GM21515 (cell line): ENCODE measurements at regions not wholly inside any gene's neighbourhood (a gene's known extent, or its start where the extent isn't known, plus 50 kb on each side); places are given as distances from the start of the nearest gene placed in this dataset.

Experiments
- ATAC-seq: cut with Tn5 transposase; IDR thresholded peaks from one replicate; pipeline ENCODE4 v1.9.1; 2021; ENCODE audit not compliant: unreplicated experiment

DNA sequence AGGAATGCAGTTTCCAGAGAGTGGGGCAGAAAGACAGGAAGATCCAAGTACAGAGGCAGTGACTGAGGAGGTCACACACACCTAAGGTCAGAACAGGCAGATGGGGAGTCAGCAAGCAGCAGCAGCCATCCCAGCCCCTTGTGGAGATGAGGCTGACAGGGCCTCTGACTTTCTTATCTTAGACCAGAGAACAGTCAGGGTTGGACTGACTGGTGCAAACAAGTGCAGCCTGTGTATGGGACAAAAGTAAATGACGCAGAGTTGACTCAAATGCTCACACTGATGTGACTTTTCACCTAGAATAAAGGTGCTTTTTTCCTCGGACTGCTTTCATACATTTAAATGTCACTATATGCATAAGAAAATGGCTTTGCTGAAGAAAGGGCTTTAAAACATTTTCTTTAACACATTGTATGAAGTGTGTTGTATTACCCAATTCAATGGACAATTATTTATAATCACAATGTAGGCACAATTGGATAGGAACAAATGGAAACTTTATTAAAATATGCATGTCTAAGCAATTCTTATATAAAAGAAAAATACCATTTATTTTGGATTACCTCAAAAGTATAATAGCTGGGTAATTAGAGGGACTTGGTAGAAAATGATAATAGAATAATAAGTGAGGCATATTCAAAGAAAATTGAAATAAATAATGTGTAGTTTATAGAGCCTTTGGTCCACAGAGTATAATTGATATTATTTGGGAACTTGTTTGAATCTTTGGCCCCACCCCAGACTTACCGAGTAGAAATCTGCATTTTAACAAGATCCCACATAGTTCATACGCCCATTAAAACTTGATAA is 1321.5 kb upstream of the CELF4 start:
- ATAC-seq, result no peak

DNA sequence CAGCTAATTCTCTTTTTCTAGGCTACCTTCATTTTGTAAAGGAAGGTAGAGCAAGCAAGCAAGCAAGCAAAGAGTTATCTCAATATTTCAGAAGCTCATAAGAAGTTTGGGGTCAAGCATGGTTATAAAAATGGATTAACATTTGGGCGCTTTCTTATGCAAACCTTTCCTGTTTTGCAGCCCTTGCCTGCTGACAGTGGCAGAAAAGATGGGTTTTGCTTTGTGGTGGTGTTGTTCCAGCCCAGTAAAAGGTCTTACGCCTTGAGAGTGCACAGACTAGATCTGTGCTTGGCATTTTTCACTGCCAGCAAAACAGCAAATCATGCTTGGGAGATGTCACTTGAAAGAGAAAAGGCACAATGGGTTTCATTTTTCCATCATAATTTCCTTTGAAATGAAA is 1320.6 kb upstream of the CELF4 start:
- no peak for ATAC-seq

DNA sequence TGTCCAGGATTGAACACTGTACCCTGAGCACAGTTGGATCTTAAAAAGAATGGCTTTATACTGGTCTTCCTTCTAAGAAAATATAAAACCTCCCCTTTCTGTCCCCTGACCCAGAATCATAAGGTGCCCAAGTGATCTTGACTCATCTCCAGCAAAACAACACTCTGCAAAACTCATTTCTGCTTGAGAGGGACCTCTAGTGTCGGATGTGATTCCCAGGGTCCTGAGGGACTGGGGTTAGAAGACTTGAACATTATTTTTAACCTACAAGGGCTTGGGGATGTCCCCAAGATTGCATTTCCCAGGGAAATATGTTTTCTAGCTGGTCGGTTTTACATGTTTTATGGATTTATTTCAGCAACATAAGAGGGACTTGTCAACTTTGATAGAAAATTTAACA is 1318.5 kb upstream of the CELF4 start:
- ATAC-seq, result no peak

DNA sequence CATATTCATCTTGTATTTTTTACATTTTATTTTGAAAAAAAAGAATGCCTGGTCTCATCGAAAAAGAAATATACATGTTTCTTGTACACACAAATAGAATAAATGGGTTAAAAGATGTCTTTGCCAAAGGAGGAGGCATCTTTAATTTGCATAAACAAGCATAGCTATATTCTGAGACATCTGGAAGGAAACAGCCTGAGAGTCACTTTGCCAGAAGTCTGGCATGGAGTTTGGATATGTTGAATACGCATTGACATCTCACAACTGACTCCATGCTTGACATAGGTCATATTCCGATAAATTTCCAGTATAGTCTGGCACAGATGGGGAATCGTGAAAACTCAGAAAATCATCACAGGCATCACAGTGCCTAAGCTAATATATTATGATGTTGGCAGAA is 1317.5 kb upstream of the CELF4 start:
- no peak for ATAC-seq

DNA sequence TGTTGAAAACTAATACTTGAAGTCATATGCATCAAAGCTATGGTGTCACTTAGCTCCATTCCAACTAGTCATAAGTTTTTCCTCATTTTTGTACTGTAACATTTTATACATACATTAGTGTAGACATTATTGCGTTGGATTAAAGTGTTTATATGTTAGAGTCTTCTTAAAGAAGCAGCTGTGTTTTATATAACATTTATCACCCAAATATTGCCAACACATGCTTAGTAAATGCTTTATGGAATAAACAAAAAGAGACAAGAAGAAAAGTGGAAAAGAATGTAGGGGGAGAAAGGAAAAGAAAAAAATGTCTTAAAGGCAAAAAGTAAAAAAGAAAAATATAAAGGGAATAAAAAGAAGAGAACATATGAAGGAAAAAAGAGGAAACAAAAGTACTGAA is 1314.3 kb upstream of the CELF4 start:
- no peak for ATAC-seq

DNA sequence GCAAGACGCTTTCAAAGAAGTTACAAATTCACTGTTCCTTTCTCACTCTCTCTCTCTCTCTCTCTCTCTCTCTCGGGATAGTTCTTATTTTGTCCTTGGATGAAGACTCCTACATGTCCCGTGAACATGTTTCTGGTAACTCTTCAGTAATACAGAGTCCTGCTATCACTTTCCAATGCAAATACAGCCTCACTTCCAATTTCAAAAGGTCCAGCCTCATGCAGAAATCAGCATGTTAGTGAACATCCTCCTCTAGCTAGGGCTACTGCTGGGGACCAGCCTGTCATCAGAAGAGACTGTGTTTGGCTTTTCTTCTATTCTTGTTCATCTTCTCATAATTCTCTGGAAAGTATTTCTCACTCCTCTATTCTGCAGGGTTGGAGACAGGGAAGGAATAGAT is 1306.7 kb upstream of the CELF4 start:
- no peak for ATAC-seq

DNA sequence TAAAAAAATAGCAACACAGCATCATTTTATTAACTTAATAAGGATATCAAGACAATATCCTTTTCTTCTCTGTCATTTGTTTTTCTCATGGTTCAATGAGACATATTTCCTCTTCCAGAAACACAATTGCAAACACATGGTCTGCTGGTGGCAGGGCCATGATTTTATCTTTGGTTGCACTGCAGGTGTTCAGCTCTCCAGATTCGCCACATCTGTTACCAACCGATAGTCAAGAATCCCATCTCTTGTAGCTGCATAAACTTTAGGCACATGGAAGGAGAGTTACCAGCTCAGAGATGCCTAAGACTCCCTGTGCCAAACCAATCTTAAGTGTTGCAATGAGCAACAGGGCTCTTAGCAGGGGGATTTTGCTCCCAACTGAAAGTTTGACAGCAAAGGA is 1303.2 kb upstream of the CELF4 start:
- ATAC-seq, result no peak

DNA sequence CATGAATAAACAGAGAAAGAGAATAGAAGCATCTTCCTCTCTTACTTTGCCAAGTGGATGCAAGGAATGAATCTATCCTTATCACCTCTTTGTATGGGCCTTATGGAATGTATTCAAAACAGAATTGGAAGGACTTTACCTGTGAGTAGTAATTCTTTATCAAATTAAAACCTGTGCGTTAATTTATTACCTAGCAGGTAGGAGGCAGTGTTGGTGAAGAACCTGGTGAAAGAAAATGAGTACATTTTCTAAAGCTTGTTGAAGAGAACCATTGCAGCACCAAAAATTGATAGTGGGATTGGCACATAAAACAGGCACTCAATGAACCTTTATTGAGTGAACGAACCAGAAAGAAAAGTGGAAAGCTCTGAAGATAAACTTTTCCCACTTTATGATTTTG is 1302.1 kb upstream of the CELF4 start:
- ATAC-seq, result no peak

DNA sequence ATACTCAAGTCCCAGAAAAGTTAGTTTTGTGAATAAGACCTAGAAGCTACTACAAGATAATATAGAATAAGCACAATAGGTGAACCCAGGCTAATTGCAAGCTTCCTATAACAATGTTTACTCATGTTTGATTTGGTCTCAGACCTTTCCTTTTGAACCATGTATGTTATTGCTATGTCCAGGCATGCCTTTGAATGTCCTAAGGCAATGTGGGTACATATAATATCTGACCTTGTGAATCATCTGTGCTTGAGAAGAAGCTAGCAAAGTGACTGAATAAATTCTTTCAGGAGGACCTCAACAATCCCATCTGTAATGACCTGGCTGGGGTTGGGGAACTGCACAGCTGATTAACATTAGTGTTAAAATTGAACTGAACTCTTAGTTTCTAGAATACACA is 1285.9 kb upstream of the CELF4 start:
- ATAC-seq, result no peak

DNA sequence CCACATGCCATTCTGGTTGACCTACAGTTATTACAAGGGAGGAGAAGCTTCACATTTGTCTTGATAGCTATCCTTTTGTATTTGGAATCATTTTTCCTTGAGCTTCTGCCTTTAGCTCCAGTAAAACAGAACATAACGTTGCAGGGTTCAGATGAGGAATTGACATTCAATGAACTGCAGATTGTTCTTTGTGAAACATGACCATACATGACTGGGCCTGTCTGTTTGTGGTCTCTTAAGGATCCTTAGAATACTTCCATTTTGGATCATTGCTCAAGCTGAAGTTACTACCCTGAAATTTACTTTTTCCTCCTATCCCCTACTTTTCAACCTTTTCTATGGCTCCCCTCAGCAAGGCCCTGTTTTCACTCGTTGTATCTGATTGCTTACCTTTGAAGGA is 1281.7 kb upstream of the CELF4 start:
- ATAC-seq, result no peak

DNA sequence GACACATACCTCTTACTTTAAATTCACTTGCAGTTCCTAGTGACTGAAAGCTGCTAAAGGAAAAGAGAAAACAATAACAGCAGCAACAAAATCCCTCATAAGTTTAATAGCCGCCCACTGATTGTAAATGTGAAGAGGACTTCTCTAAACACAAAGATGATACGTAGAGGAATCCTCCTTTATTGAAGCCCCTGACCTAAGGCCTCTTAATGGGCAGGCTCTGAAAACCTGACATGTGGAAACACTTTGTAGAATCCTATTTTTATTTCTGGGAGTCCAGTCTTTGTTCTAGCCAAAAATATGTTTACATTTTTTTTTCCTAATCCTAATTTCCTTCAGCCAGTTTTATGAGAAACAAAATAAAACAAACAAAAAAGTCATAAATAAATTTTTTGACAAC is 1277.7 kb upstream of the CELF4 start:
- no peak for ATAC-seq

DNA sequence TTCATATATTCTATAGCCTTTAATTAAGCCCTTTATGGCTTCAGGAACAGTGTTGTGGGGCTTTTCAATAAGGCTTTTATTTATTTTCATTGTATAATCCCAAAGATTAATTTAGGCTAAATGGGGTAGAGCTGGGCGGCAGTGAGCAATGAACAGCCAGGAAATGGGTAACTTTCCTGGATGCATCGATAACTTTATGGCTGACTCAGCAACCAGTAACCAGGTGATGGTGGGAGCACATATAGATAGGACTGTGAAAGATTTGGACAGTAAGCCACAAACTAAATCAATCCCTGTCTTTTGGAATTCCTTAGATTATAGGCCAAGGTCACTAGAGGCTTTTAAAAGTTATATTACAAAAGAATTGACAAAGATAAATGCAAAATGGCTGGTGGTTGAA is 1260.6 kb upstream of the CELF4 start:
- ATAC-seq, result no peak

DNA sequence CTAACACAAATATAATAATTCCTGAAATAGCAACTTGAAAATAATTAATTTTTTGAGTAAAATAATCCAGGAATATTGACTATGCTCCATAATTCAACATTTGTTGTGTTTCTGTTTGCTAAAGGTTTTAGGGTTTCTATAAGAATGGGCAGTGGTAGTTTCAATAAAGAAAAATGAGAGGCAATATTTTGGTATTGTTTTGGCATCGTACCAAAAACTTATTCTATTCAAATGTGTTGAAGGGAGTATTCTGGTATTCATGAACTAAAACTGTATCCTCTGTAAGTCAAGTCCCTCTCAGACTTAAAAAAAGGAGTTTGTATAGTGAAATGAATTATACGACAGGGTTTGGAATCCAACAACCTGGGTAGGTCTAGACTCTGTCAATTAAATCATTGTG is 1245.6 kb upstream of the CELF4 start:
- ATAC-seq, result no peak

DNA sequence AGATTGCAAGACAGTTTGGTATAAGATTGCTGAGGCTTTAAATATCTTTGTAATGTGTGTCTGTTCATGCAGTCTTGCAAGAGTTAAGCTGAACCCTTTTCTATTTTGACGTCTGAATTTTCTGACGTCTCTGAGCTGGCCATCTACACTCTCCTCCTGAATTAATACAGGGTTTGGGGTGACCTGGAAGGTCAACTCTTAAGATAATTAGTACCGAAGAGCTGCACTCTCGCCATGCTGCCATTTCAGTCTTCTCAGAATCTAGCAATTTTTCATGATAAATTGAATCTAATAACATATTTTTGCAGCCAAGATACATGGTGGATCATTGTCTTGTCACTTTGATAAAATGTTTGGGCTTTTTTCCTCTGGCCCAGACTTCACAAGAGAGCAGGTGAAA is 1245.2 kb upstream of the CELF4 start:
- ATAC-seq, result no peak

DNA sequence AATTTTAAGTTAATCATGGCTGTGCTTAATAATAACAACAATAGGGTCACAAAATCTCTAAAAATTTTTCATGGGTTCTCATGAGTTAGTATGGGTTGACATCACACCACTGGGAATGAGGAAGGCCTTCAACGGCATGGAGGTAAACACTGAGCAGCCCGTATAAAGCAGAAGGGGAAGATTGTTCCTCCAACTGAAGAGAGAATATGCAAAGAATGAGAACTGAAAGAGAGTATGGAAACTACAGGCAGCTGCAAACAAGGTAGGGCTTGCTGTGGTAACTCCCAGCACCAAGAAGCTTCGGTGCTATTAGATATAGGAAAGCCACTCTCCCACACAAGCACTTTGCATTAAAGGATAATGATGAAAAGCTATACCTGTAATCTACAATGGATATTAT is 1242.3 kb upstream of the CELF4 start:
- ATAC-seq, result no peak

DNA sequence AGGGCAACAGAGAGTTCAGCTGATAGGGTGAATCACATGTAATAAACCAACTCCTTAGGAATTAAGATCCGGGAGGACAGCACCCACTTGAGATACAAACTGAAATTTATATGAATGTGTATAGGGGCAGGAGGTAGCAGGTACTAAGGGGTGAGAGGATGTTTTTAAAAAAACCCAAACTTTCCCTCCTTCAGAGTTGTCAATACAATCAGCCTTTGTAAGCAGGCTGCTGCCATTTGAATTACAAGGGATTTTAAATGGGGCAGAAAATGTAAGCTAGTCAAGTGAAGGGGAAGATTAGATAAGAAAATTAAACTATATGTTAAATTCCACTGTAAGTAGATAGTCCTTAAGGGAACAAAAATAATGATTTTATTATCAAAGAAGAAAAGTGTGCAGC is 1239.7 kb upstream of the CELF4 start:
- ATAC-seq, result no peak

DNA sequence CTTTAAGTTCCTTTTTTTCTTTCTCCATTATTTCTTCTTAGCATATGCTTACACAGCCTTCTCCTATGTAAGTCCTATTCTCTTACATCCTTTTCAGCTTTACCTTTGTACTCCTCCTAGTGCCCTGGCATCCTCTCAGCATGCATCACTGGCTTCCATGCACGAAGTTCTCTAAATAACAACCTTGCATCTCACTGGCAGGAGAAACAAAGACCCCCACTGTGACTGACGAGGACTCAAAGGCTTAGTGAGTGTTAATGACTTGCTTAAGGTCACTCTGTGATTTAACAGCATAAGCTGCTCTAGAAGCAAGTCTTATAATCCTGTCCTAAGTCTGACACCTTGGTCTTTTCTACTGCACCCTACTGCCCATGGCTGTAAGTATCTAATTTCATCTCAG is 1236.0 kb upstream of the CELF4 start:
- ATAC-seq, result no peak

DNA sequence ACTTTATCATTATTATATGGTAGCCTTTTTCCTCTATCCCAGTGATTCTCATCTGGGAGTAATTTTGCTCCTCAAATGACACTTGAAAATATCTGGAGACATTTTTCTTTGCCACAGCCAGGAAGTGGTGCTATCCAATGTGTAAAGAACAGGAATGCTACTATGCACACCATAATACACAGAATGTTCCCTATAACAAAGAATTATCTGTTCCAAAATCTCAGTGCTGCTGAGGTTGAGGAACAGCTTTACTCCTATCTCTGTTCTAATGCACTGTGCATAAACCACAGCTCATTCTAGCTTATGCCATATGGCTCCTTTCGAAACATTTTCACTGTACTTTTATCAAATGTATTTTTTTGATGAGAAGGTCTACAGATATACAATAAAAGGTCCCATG is 1231.2 kb upstream of the CELF4 start:
- ATAC-seq, result no peak

DNA sequence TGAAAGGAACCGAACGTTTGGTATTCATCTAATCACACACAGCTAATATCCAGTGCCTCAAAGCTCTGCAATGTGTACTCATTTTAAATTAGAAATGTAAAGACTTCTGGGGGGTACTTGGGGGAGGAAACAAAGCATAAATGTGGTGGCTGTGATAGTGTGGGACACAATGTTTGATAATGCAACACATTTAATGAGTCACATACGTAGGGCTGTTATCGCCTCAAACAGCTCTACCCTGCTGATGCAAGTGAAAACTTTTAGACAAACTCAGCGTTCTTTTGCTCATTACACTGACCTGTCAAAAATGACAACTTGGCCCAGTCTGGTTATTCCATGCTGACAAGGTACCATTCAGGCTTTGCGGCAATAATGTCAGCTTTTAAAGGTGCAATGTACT is 1227.1 kb upstream of the CELF4 start:
- ATAC-seq, result no peak

DNA sequence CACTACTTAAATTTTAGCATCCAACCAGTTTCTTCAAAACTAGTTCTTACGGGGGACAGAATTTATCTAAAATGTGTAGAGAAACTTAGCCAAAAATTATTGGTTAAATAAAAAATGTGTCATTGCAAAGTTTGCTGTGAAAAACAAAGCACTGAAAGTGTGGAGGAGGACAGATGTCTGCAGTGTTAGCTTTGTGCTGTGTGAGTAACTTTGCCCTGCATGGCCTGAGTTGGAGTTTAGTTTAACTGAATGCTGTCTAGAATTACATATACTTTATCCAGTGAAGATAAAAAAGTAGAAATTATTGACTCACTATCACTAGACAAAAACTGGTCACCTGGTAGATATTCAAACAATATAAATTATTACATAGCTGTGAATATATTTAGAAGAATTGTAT is 1225.2 kb upstream of the CELF4 start:
- ATAC-seq, result no peak

DNA sequence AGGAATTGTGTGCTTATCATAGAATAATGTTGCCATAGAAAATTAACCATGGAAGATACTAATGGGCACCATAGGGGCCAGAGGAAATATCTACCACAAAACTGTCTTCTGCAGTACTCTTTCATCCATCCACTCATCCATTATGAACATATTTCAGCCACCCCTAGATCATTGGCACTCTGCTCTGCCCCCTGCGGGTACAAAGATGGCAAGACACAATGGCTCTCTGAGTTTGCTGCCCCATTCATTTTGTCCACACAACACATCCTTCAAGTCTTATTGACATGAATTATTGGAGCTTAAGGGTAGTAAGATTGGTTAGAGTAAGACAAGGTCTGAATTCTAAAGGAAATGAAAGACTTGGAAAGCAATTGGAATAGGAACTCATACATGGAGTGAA is 1224.7 kb upstream of the CELF4 start:
- no peak for ATAC-seq

DNA sequence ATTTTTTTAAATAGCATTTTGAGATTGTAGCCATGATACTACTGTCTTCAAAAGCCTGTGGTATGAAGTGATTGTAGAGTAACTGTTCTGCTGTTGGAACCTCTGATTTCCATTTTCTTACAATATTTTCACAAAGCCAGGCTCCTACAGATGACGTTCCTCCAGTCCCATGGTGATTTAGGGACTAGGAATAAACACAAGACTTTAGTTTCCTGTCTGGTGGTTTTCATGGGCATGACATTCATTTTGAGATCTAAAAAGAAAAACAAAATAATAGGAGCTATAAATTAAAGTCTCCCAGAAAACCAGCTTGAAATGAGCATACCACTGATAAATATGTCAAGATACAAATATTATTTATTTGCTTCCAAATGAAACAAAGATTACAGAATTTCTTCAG is 1223.5 kb upstream of the CELF4 start:
- ATAC-seq, result no peak

DNA sequence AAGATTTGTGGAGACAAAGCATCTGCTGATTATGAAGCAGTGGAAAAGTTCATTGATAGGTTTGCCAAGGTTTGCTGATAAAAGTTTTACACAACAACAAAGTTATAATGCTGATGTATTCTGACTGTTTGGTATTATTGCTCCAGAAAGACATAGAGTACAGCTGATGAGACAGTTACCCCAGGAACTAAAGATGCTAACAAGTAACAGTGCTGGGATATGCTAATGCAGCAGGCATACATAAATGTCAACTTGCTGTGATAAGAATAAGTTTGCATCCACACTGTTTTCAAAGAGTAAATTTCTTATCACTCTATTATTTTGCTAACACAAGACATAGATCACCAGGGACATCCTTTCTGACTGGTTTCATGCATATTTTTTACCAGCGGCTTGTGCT is 1221.3 kb upstream of the CELF4 start:
- ATAC-seq, result no peak
